NCI-H2171 treated with DMSO at 0.1 percent for 48 hours (cell line): ENCODE measurements at regions not wholly inside any gene's neighbourhood (a gene's known extent, or its start where the extent isn't known, plus 50 kb on each side); places are given as distances from the start of the nearest gene placed in this dataset.
A peak's percentile ranks its signal among the peaks of the same experiment; 100 is the strongest.

Experiments used
- DNase-seq: peaks from one replicate; lab custom pipeline; 2025; lab: John Stamatoyannopoulos, UW

DNA sequence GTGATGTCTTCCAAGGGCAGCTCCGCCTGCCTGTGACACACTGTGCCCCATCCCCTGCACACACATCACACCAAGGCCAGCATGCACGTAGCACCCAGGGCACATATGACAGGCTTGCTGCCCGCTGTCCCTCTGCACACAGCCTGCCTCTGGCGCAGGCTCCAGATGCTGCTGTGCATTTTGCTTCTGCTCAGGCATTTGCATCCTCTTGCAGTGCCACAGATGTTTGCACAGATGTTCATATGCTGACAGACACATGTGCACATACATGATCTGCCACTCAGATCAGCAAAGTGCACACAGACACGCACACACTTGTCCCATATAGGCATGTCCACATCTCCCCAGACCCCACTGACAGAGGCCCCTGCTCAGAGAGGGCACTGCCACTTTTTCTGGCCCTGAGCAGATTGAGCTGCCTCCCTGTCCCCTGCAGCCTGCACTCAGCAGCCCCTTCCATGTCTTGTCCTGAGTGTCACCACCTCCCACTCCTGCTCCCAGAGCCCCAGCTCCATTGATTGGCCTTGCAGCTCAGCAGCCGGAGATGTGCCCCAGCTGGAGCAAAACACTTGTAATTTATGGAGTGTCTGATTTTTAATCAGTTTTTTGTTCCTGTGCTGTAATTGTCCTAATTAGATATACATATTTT is 115.1 kb upstream of the RPL38 start:
- DNase-seq, result no peak

GRCh38 chr17:74088934-74089329 is 114.5 kb upstream of the RPL38 start:
- DNase-seq, result no peak

GRCh38 chr17:74089380-74089779 is 114.1 kb upstream of the RPL38 start:
- no peak for DNase-seq

- DNase-seq, result peak; percentile 10
Measured at GRCh38 chr17:74089869-74090464, 113.5 kb upstream of the RPL38 start.

- no peak for DNase-seq
Measured at GRCh38 chr17:74094651-74095050, 108.8 kb upstream of the RPL38 start.

- DNase-seq, result no peak
Measured at GRCh38 chr17:74096456-74096855, 107.0 kb upstream of the RPL38 start.

DNA sequence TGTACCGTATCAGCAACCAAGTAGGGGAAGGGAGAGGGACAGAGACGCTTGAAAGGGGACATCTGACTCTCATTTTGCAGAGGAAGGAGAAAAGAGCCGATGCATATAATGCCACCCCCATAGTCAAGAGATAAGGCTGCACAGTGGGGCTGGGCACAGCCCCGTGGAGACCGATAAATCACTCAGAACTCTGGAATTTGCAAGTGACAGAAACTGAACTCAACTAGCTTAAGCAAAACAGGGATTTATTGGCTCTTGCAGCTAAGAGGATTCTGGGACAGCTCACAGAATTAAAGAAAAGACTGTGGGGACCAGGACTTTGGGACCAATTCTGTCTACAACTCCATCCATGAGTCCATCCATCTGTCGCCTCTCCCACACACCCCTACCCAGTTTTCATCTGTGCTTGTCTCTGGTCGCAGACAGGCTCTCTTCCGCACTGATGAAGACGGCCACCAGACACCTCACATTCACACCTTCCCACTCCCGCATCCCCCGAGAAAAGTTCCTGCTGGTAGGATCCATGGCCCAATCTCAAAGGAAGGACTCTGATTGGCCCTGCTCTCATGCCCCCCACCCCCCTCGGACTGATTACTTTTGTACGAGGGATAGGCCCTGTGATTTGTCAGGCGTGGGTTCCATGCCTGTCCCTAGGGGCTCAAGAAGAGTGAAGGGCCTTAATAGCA is 105.9 kb upstream of the RPL38 start:
- DNase-seq, result no peak

GRCh38 chr17:74098136-74099024 is 105.1 kb upstream of the RPL38 start:
- DNase-seq, result no peak

- no peak for DNase-seq
Measured at GRCh38 chr17:74099442-74100340, 103.8 kb upstream of the RPL38 start.

DNA sequence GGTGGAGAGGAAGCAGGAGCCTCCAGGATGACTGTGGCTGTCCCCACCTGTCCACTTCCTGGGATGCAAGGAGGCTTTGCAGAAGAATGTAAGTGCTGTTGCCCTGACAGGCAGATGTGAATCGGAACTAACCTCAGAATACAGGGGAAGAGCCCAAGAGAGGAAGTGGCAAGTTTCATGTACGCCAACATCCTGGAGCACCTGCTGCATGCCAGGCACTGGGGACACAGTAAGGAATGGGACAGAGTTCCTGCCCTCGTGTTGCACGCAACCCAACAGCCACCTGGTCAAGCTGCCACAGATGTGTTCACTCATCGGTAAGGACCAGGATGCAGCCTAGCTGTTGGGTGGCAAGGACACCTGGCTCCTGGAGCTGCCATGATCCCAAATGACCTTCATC is 98.6 kb upstream of the RPL38 start:
- DNase-seq, result no peak

DNA sequence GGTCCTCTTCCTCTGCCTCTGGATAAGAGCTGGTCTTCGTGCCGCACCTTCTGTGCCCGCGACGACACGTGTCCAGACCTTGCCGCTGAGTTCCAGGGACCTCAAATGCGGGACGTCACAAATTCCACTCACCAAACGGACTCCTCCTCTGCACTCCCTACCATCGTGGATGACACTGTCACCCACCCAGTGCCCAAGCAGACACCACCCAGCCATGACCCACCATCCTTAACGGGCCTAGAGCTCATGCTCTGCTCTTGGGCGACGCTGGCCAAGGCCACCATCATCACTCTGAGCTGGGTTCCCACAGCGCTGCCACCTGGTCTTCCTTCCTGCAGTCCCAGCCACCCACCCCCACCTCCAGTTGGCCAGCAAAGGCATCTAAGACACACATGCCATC is 96.4 kb upstream of the RPL38 start:
- no peak for DNase-seq

GRCh38 chr17:74108126-74108705 is 95.3 kb upstream of the RPL38 start:
- no peak for DNase-seq

DNA sequence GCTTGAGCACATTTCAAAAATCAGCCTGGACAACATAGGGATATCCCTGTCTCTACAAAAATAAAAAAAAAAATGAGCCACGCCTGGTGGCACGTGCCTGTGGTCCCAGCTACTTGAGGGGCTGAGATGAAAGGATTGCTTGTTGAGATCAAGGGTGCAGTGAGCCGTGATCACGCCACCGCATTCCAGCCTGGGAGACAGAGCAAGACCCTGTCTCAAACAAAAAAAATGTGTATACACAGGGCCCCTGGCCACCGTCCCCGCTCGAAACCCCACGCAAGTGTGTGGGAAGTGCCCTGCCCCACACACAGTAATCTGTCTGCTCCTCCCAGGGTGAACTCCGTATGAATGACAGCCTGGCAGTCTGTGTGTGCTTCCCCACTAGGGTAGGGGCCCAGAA is 93.0 kb upstream of the RPL38 start:
- DNase-seq, result no peak

- DNase-seq, result no peak
Measured at GRCh38 chr17:74113326-74113725, 90.2 kb upstream of the RPL38 start.

DNA sequence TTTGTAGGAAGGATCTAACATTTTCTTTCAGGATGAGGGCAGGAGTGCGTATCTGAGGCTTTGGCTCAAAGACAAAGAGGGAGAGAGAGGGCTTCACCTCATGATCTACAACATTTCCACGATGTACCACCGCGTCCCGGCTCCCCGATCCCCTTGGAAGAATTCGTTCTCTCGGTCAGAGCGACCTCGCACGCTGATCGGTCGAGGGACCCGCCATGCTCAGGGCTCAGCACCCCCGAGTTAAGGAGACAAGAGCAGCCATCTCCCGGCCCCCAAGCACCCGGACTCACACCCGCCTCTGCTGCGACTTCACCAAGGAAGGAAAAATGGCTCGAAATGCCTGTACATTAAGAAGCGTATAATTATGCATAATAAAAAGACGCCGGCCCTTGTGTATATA is 89.5 kb upstream of the RPL38 start:
- DNase-seq, result no peak

GRCh38 chr17:74114881-74115470 is 88.5 kb upstream of the RPL38 start:
- no peak for DNase-seq

- DNase-seq, result no peak
Measured at GRCh38 chr17:74115586-74115985, 87.9 kb upstream of the RPL38 start.

GRCh38 chr17:74116087-74116717 is 87.3 kb upstream of the RPL38 start:
- no peak for DNase-seq

- DNase-seq, result no peak
Measured at GRCh38 chr17:74117087-74117698, 86.3 kb upstream of the RPL38 start.

GRCh38 chr17:74117999-74118421 is 85.5 kb upstream of the RPL38 start:
- no peak for DNase-seq
